HCT116 (cell line): ENCODE measurements at regions not wholly inside any gene's neighbourhood (a gene's known extent, or its start where the extent isn't known, plus 50 kb on each side); places are given as distances from the start of the nearest gene placed in this dataset.

Experiments
- ATAC-seq: fragments of 200-7000 bp; cut with Tn5 transposase; 2 replicates; pipeline ENCODE4 v1.9.1; 2020; ENCODE audit warnings: mild to moderate bottlenecking, moderate library complexity
- BruUV-seq: library from RNA; stranded (reverse); fragments of 400-500 nt; replicated peaks from 2 replicates; lab custom pipeline; 2021; lab: Mats Ljungman, UMichigan
- CTCF ChIA-PET: fragments of 300-600 bp; sonication (Branson Sonifier 250); formaldehyde crosslinking; loops from one replicate; lab custom pipeline; 2021; ENCODE audit warnings: antibody characterized with exemption; lab: Charles Lee
- POLR2A ChIA-PET: fragments of 300-600, 350-600 bp; sonication (Branson Sonifier 250); formaldehyde crosslinking; loops from one replicate; lab custom pipeline; 2021; ENCODE audit warnings: antibody characterized with exemption; lab: Charles Lee
- RAD21 ChIA-PET, 2 experiments: fragments of 300-600 bp; sonication (Branson Sonifier 250); formaldehyde crosslinking; loops; one replicate each; lab custom pipeline; 2023; ENCODE audit warnings: low total read pairs in 2 of 2; ENCODE audit not compliant: uncharacterized antibody in 2 of 2, unreplicated experiment in 2 of 2, low non-redundant PET in 1 of 2; lab: Charles Lee
- DNase-seq: peaks from one replicate; pipeline ENCODE4 v3.0.0-alpha.2; 2010; ENCODE audit warnings: low read depth, low spot score
- H2AFZ ChIP-seq: fragments of 200-600 bp; shearing (Covaris generic), sonication (generic); 2 replicates; pipeline ENCODE4 v1.6.1; 2017; ENCODE audit warnings: low read depth, mixed run types, mixed read lengths, antibody characterized with exemption, low read length; ENCODE audit not compliant: poor library complexity, severe bottlenecking
- H3K27ac ChIP-seq: 2 replicates; pipeline ENCODE4 v1.5.1; 2012; ENCODE audit warnings: low read depth, low read length
- H3K27me3 ChIP-seq: fragments of 200-600 bp; sonication (generic); 2 replicates; pipeline ENCODE4 v1.6.1; 2016; ENCODE audit warnings: mixed run types, low read length, mixed read lengths; ENCODE audit not compliant: insufficient read depth
- H3K36me3 ChIP-seq, 2 experiments: fragments of 200-500 bp in 1 of 2; fragments of 200-600 bp in 1 of 2; sonication (Bioruptor generic) in 1 of 2; sonication (generic) in 1 of 2; 2 replicates each; pipeline versions ENCODE4 v1.5.1 to v1.6.1; 2014 to 2016; ENCODE audit warnings: low read length in 2 of 2, inconsistent platforms in 1 of 2, mixed read lengths in 1 of 2, mixed run types in 1 of 2; ENCODE audit not compliant: insufficient read depth in 2 of 2, control insufficient read depth in 1 of 2
- H3K4me1 ChIP-seq, 2 experiments: fragments of 200-600 bp in 1 of 2; sonication (generic) in 1 of 2; 2 replicates each; pipeline versions ENCODE4 v1.5.1 to v1.6.1; 2012 to 2017; ENCODE audit warnings: low read length in 2 of 2, inconsistent platforms in 1 of 2, mild to moderate bottlenecking in 1 of 2, mixed read lengths in 1 of 2, mixed run types in 1 of 2, moderate library complexity in 1 of 2; ENCODE audit not compliant: insufficient read depth in 2 of 2, control insufficient read depth in 1 of 2
- H3K4me2 ChIP-seq: fragments of 200-600 bp; sonication (generic); 2 replicates; pipeline ENCODE4 v1.6.1; 2017; ENCODE audit warnings: mixed run types, low read length, mixed read lengths
- H3K4me3 ChIP-seq, 2 experiments: fragments of 200-600 bp in 1 of 2; sonication (generic) in 1 of 2; replicated peaks in 1 of 2; 2 replicates each; pipeline ENCODE4 v1.5.1; 2011 to 2016; ENCODE audit warnings: low read length in 2 of 2, control low read depth in 1 of 2, low read depth in 1 of 2, mild to moderate bottlenecking in 1 of 2, mixed read lengths in 1 of 2, mixed run types in 1 of 2
- H3K79me2 ChIP-seq: fragments of 200-600 bp; sonication (generic); 2 replicates; pipeline ENCODE4 v1.6.1; 2017; ENCODE audit warnings: mild to moderate bottlenecking, mixed run types, low read length, moderate library complexity, mixed read lengths; ENCODE audit not compliant: insufficient read depth
- H3K9ac ChIP-seq: fragments of 200-600 bp; sonication (generic); 2 replicates; pipeline ENCODE4 v1.6.1; 2016; ENCODE audit warnings: low read length, mixed read lengths
- H3K9me2 ChIP-seq: fragments of 200-600 bp; sonication (generic), shearing (Covaris generic); 2 replicates; pipeline ENCODE4 v1.6.1; 2017; ENCODE audit warnings: mixed run types, mild to moderate bottlenecking, moderate library complexity; ENCODE audit not compliant: insufficient read depth
- H3K9me3 ChIP-seq, 2 experiments: fragments of 200-500 bp in 1 of 2; fragments of 200-600 bp in 1 of 2; sonication (Bioruptor generic) in 1 of 2; sonication (generic) in 1 of 2; 2 replicates each; pipeline ENCODE4 v1.6.1; 2014 to 2017; ENCODE audit warnings: low read length in 2 of 2, mixed read lengths in 2 of 2, inconsistent platforms in 1 of 2, low read depth in 1 of 2, mild to moderate bottlenecking in 1 of 2, mixed run types in 1 of 2, moderate library complexity in 1 of 2; ENCODE audit not compliant: control insufficient read depth in 1 of 2, insufficient read depth in 1 of 2
- H4K20me1 ChIP-seq: fragments of 200-600 bp; sonication (generic), shearing (Covaris generic); 2 replicates; pipeline ENCODE4 v1.6.1; 2017; ENCODE audit warnings: mixed run types, mild to moderate bottlenecking, moderate library complexity; ENCODE audit not compliant: insufficient read depth
- CEBPB ChIP-seq: IDR thresholded peaks from 2 replicates; pipeline ENCODE4 v1.6.1; 2012; ENCODE audit warnings: low read depth
- CTCF ChIP-seq, 3 experiments: fragments of 200-600 bp in 1 of 3; sonication (generic) in 1 of 3; IDR thresholded peaks in 2 of 3; conservative IDR thresholded peaks in 1 of 3; 2 replicates each; pipeline ENCODE4 v1.5.1; 2012 to 2017; ENCODE audit warnings: low read depth in 2 of 3, low read length in 2 of 3, antibody characterized with exemption in 1 of 3, borderline replicate concordance in 1 of 3, control low read depth in 1 of 3, mild to moderate bottlenecking in 1 of 3, mixed read lengths in 1 of 3, mixed run types in 1 of 3, moderate library complexity in 1 of 3; ENCODE audit not compliant: insufficient read depth in 1 of 3
- EGR1 ChIP-seq: IDR thresholded peaks from 2 replicates; pipeline ENCODE4 v1.6.1; 2012; ENCODE audit warnings: low read depth
- JUND ChIP-seq: IDR thresholded peaks from 2 replicates; pipeline ENCODE4 v1.6.1; 2012
- MAX ChIP-seq: IDR thresholded peaks from 2 replicates; pipeline ENCODE4 v1.6.1; 2012
- POLR2AphosphoS5 ChIP-seq: IDR thresholded peaks from 2 replicates; pipeline ENCODE4 v1.6.1; 2011; ENCODE audit warnings: mild to moderate bottlenecking, low read depth, low read length, moderate library complexity
- SIN3A ChIP-seq: IDR thresholded peaks from 2 replicates; pipeline ENCODE4 v1.6.1; 2012; ENCODE audit warnings: low read depth
- SP1 ChIP-seq: IDR thresholded peaks from 2 replicates; pipeline ENCODE4 v1.6.1; 2012; ENCODE audit warnings: low read depth
- YY1 ChIP-seq: IDR thresholded peaks from 2 replicates; pipeline ENCODE4 v1.6.1; 2011; ENCODE audit warnings: low read length, low read depth, moderate library complexity, mild to moderate bottlenecking; ENCODE audit not compliant: insufficient replicate concordance; ENCODE audit errors: extremely low read depth
- ZNF274 ChIP-seq: fragments of 200-500 bp; sonication (Bioruptor generic); IDR thresholded peaks from 2 replicates; pipeline ENCODE4 v1.6.1; 2014; ENCODE audit warnings: mild to moderate bottlenecking, low read depth, low read length, inconsistent platforms
- intact Hi-C: fragments of 100-400 bp; cut with micrococcal nuclease; formaldehyde crosslinking; loops from 2 replicates; pipeline ENCODE4 v1.10.0; 2022

- Histone ChIP-seq H4K20me1 (no peaks in the 10 kb centered on the region), H3K4me3 (no peak overlapping the region), H3K9me3 (no peaks in the 10 kb centered on the region; a peak in 1 of 4 replicates), H3K27me3 (no peaks in the 10 kb centered on the region), H3K36me3 (no peaks in the 10 kb centered on the region), H3K4me1 (no peaks in the 10 kb centered on the region), H3K27ac (no peak overlapping the region), H2AFZ (no peak overlapping the region), H3K9ac (no peak overlapping the region), H3K9me2 (no peaks in the 10 kb centered on the region), H3K4me2 (no peak overlapping the region), H3K79me2 (no peaks in the 10 kb centered on the region)
- CTCF ChIA-PET = no interaction called here
- intact Hi-C loops = no loop called here
- POLR2A ChIA-PET = no interaction called here
- ATAC-seq (no peak), DNase-seq (no peak)
- RAD21 ChIA-PET = no interaction called here
- no TSS peak for BruUV-seq
- TF ChIP-seq JUND (no peak), POLR2AphosphoS5 (no peak), MAX (no peak), YY1 (no peak), CTCF (IDR thresholded peaks at IDR 0.05 in 2 of 3, conservative IDR thresholded peaks at IDR 0.05 in 1 of 3; ENCODE audit: borderline replicate concordance in 1 of 3, insufficient read depth in 1 of 3, low read depth in 2 of 3, low read length in 2 of 3) (no peak), CEBPB (no peak), EGR1 (no peak), ZNF274 (no peak), SP1 (no peak), SIN3A (no peak)
Measured at GRCh38 chr2:137797641-137798040, 166.6 kb upstream of the HNMT start.
